GM04503 (cell line): ENCODE measurements at regions not wholly inside any gene's neighbourhood (a gene's known extent, or its start where the extent isn't known, plus 50 kb on each side); places are given as distances from the start of the nearest gene placed in this dataset.

Experiments used
- DNase-seq: peaks from one replicate; pipeline ENCODE4 v3.0.0-alpha.2; 2012; ENCODE audit warnings: low read depth

- no peak for DNase-seq
Measured at GRCh38 chr15:36527235-36528162, 51.9 kb upstream of the CDIN1 start.

GRCh38 chr15:36529296-36530011, 50.0 kb upstream of the CDIN1 start:
- DNase-seq = no peak
